Stimulated activated CD8-positive, alpha-beta memory T cell treated with anti-CD3 and anti-CD28 coated beads, Interleukin-4, amount 100 ng/mL, for 4 hours (primary cell): ENCODE measurements at regions not wholly inside any gene's neighbourhood (a gene's known extent, or its start where the extent isn't known, plus 50 kb on each side); places are given as distances from the start of the nearest gene placed in this dataset.

Experiments
- DNase-seq, 2 donors: peaks; one replicate each; pipeline ENCODE4 v3.0.0-alpha.2; 2020; ENCODE audit warnings: low read depth in 2 of 2, low spot score in 1 of 2

DNA sequence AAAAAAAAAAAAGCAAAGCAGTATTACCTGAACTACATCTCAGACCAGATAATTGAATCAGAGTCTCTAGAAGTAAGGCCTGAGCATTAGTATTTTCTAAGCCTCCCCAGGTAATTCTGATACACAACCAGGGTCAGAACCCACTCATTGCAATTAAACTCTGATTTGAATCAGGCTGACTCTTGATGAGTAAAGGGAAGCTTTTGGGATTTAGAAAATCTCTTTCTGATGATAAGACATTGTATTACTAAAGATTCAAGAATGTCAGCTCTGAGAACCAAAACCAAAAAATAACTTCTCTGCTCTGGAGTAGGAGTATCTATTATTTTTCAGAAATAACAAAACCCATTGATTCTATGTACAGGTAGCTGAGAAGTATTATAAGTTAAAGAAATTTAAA lies 100.1 kb upstream of the COL21A1 start:
- no peak for DNase-seq

DNA sequence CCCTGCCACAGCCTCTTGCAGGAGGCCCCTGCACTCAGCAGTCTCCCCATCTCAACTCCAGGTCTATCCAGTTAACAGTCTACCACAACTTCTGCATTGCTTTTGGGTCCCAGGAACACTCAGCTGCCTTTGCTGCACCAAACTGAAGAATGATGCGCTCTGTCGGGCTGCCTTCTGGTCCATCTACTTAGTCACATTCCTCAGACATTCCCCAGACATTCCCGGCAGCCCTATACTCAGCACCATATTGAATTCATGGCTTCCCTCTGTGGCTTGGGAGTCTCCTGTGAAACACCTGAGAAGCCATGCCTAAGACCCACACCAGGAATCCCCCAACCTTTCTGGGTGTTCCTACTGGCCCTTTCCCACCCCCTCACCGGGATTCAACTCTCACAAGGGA lies 99.6 kb upstream of the COL21A1 start:
- no peak for DNase-seq

DNA sequence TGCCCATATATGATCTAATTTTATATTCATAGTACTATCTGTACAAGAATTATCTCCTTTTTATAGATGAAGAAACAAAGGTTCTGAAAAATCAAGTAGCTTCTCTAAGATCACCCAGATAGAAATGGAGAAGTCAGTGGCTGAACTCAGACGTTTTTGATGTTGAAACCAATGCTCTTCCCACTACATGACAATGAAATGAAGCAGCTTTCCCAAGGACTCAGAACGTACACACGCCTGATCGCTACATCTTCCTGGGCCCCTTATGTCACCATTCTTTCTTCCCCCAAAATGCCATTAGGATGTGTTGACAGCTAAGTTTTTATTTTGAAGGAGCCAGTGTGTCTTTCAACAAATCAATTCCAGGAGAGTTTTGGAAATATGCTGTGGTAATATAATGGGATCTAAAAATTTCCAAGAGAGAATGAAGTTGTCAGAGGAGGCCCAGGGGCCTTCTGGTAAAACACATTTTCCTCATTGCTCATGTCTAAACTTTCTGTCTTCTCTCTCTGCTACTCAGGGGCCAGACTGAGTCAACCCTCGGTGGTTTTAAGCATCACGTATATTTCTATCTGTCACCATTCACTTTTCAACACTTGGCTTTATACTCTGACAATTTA lies 98.1 kb upstream of the COL21A1 start:
- DNase-seq: no peak

DNA sequence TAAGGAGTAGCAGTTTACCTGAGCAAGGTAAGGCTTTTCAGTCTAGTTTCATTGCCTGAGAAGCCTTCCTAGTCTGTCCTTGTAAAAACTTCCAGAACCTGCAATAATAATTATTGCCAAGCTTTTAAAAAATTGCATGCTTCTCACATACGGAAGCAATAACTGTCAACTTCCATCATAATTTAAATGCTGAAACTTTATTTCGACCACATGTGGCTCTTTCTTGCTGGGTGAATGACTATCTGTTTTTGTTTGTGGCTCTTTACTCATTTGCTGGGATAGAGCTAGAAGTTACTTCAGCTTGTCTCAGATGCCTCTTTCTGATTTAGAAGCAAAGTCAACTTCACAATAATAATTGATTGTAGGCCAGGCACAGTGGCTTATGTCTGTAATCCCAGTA lies 95.9 kb upstream of the COL21A1 start:
- DNase-seq: no peak

DNA sequence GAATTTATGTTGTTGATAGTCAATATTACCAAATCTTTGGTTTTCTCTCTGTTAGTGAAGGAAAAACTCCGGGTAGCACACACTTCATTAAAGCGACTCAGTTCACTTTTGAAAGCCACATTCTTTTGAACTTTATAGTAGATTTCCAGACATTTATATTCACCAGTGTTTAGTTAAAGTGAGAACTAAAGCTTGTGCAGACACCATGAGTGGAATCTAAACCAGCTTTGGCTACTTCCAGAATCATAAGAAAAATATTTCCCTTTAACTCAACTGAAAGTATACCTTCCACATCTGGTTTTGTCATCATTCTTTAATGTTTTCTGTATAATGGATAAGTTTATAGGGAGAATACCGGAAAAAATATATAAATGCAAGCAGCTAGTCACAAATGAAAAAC lies 92.1 kb upstream of the COL21A1 start:
- DNase-seq: no peak

DNA sequence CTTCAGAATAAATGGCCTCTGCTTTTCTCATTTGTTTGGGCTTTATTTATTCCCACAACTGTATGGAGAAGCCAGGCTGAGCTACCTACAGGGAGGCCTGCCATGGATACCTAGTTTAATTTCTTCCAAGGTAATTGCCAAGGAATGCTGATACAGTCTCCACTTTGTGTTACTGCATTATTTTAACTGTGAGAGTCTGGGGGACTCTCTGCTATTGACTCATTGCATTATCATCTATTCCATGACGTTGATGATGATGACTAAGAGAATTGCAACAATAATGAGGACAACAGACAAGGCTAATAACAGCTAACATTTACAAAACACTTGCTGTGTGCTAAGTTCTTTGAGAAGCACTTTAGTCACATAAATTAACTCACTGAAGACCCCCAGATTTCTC lies 88.3 kb upstream of the COL21A1 start:
- DNase-seq: no peak

DNA sequence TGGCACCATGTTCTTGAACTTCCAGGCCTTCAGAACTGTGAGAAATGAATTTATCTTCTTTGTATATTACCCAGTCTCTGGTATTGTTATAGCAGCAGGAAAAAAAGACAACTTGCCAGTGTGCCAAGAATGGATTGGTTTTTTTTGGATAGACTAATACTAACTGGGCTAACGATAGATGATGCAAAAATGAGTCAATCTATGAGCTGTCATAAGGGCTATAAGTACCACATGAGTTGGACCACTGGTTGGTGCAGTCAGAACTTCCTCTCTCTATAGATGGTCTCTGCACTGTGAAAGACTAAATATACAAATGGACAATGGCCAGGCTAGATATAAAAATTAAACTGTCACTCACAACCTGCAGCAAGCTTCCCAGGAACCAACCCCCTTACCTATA lies 87.6 kb upstream of the COL21A1 start:
- DNase-seq: no peak

DNA sequence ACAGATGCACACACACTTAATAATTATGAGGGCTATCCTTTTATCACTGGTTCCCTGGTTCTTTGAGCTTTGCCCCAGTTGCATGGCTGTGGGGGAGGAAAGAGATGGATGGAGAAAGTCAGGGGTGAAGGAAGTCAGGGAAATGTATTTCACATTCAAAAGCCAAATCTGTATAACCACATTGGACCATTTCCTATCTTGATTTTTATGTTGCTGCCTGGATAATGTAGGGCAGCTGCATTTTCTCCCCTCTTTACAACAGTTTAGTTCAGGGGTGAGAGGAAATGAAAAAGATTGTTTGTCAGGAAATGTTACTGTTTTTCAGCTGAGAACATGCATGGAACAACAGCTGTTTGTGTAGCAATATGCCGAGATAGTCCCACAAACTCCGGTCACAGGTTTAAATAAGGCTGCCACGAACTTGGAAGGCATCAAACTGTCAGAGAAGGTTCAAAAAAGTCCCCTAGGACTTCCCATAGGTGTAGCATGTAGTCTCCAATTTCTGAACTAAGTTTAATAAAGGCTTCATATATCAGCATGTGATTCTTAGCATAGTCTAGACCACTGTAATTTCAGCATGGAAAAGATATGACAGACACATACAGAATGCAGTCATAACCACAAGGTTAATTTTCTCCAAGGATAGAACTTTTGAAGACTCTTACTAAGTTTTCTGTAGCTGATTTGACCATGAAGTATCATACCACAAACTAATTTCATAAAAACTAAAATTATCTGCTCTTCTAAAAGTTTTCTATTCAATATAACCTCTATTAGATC lies 82.1 kb upstream of the COL21A1 start:
- no peak for DNase-seq

DNA sequence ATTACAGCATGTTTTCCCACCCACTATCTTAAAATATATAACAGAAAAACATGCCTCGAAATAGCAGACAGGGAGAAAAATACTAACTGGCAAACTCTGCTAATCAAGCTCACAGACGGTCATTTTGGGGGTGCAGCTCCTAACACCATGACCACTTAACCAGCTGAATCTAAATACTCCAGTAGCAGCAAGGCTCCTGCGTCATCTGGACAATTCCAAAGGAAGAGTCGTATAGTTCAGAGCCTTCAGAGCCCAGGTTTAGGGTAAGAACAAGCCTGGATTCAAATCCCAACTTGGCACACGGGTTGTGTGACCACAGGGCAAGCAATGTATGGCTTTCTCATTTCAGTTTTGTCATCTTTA lies 81.3 kb upstream of the COL21A1 start:
- no peak for DNase-seq

DNA sequence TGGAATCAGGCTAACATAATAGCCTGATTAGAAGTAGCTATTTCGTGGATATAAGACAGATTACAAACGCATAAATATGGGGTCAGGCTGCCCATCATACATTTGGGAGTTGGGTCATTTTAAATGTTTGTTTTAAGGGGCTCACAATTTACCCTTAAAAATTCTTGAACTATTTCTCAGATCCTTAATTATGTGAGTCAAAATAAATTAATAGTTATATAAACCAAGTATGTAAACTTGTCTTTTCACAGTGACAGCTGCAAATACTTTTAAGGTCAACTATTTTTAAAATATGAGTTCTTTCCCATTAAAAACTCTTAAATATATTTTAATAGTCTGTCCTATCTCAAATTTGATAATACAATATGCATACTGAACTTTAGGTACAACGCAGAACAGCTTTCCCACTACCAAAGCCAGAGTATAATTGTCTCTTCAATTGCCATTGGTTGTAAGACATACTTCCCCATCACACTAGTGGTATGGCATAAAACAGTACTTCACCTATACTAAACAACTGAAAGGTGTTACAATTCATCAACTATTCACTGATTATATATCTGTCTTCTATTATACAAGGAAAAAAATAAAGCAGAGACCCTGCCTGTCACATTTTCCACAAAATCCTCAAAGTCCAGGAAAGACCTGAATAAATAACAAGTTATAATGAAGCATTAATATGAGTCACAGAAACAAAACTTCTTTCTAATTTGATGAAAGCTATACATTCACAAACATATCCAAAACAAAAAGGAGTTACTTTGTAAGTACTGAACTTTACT lies 80.8 kb upstream of the COL21A1 start:
- no peak for DNase-seq

DNA sequence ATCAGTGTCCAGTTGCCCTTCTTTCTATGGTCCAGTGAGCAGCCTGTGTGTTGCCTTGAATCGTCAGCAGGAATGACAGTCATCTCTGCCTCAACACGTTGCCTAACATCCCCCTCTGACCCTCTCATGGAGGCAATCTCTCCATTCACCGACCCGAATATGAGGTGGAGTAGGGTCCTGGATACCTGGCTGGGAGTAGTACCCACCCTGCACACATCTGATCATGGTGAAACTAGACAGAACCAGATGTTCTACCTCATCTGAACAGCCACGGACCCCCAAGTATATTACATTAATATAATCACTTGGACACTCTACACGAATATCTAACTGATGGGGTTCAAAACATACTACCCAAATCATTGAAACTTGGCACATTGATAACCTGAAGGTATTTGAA lies 77.0 kb upstream of the COL21A1 start:
- no peak for DNase-seq

DNA sequence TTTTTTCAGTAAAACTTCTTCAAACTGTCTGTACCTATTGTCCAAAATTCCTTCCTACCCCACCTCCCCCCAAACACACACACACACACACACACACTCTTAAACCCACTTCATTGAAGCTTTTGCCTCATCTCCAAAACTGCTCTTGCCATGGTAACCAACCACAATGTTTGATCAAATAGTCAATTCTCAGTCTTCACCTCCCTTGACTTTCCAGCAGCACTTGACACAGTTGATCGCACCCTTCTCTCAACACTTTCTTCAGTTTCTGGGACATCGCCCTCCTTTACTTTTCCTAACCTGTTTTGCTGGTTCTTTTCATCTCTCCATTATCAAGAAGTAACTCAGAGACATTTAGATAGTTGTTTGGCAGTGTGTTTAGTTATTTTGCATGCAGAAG lies 71.5 kb upstream of the COL21A1 start:
- no peak for DNase-seq

DNA sequence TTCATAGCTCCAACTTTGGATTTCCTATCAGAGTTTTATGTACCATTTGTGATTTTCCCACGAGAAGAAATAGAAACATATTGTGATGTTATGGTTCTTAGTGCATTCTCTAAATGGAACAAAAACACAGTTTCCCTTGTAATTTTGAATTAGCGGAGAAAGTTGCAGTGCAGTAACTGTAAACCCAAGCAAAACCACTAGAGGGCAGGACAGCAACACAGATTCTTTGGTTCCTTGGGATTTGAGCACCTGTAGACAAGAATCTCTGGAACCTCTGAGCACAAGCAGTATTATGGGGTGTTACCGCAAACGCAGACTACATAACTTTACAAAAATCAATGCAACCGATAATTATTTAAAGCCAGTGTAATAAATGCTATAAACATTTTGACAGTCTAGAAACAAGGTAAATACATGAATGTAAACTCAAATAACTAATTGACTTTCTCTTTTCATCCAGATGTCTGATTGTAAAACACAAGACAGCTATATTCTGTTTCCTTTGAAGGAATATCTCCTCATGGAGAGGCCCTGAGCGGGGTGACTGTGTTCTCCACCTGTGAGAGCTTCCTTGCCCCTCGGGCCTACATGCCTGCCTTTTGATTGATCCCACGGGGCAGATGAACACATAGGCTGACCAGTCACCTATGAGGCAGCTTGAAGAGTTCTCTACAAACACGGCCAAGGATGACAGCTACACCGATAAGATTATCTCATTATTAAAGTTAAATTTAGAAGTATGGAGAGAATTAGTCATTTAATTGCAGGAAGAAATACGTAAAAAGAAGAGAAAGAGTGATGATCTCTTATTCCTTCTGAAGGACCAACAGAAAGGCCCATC lies 67.5 kb upstream of the COL21A1 start:
- no peak for DNase-seq

DNA sequence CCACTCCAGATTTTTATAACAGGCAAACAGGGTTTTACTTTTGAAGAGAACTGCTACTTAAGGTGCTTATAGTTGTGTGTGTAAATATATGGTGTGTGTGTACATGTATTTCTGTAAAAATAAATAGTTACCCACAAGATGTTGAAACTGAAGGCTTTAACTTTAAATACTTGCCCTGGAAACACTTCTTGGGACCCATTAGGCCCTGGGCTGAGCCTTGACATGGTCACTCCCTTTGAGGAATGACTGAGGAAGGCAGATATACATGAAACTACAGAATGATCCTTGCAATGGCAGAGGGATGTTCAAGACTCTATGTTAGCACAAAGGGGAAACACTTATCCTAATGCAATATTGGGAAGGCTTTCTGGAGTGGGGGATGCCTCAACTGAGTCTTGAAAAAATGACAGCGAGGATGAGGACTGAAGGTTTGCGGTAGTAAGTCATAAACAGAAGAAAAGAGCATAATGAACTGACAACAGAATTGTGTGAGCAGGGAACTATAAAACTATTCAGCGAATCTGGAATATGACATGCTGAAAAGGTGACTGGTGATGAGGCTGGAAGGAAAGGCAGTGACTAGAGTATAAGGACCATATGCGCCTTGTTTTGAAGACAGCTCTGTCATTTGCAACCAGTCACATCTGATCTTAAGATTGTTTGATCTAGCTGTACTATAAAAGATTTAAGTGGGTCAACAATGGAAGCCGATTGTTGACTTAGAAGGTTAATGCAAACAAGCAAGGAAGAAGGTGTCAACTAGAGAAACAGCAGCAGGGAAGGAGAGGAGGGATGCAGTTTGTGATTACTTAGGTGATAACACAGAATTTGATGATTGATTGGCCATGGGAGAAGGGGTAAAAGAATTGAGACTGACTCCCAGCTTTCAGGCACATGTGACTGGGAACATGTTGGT lies 64.4 kb upstream of the COL21A1 start:
- DNase-seq: no peak

DNA sequence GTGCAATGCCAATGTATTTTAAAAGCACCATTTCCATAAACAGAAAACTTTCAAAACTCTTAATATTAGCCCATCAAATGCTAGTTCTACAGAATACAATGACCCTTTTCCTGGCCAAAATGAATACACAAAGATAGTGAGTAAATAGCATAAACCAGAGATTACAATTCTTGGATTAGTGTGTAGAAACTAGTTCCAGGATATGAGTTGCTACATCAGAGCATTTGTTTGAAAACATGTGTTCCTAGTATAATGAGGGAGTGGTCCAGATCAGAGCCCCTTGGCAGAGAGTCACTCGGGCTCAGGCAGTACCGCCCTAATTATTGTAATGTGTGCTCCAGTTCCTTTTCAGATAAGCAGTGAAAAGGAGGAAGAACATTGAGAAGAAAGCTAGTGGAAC lies 63.7 kb upstream of the COL21A1 start:
- DNase-seq: no peak

DNA sequence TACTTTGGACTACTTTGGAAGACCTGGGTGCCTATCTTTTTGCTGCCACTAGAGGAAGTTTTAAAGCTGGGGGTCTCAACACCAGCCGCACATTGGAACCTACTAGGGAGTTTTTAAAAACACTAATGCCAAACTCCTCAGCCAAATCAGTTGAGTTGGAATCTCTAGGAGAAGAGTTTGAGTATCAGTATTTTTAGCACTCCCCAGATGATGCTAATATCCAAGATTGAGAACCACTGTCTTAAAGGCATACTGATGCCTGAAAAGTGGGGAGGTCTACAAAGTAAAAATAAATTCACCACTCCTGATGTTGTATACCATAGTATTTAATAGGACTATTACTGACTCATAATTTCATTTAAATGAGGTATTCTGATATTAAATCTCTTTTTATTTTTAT lies 62.9 kb upstream of the COL21A1 start:
- no peak for DNase-seq

DNA sequence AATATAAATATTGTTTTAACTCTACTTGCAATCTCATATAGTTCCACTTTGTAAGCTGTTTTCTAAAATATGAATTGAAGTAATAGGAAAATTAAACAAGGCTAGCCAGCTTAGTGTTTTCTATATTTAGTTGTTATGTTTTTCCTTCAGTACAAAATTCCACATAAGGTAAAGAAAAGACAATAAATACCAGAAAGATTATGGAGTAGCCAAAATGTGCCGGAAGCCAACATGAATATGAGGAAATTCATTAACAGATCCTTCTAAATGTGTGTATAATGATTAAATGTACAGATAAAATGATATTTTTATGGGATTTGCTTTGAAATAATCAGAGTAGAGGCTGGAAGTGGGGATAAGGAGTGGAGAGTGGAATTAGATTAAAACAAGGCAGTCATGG lies 52.5 kb upstream of the COL21A1 start:
- DNase-seq: no peak

DNA sequence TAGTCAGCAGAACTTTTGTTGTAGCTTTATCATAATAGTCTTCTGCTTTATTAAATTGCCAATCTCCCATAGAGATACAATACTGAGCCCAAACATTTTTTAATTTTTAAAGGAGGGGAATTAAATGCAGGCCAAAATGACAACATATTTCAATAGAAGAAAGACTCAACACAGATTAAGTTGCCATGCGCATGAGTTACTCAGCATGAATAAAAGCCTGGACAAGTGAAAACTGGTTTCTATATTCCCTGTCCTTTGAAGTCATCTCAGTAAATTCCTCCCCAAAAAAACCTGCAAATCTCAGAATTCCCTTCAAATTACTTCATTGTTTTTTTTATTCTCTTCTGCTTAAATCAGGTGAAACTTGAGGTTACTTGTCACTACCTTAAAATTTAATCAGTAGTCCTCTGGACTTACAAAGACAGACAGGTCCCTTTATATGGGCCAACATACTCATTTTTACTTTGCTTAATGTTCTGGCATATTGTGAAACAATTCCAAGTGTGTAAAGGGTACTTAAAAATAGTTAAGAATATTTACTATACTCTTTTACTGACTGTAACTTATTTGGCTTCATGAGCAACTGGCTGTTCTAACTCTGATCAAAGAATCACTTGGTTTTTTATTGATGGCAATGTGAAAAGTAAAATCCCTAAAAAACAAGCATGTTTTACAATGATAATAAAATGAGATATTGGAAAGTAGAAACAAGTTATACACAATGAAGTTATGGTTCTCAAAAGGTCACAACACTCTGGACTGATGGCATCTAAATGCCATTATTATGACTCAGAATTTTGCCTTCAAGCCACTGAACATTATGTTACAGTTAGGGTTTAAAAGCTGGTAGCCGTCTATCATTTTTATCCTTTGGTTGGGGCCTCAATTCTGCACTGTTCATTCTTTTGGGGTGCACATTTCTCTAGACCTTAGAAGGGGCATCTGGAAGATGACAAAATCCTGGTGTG lies 49.9 kb upstream of the COL21A1 start:
- no peak for DNase-seq
